ACHN (cell line): ENCODE measurements at regions not wholly inside any gene's neighbourhood (a gene's known extent, or its start where the extent isn't known, plus 50 kb on each side); places are given as distances from the start of the nearest gene placed in this dataset.
"Not testable (repeated sequence)": the region's sequence is repeated elsewhere in the genome, so short reads cannot be mapped to it uniquely, and the experiment has no call there.

Experiments used
- DNase-seq: peaks from one replicate; pipeline ENCODE4 v3.0.0-alpha.2; 2015
- in situ Hi-C: cut with HindIII; loops from 2 replicates; pipeline ENCODE4 v1.10.0; 2017; ENCODE audit warnings: low sequenced_read_pairs, low pct_ligation_motif_present, low pct_unique_long_range_greater_than_20kb

GRCh38 chr7:6934981-6935380 is 108.9 kb upstream of the CCZ1B start:
- in situ Hi-C loops, result no loop called here
- DNase-seq, result no peak

- in situ Hi-C loops, result not testable (repeated sequence)
These were observed 110.6 kb upstream of the CCZ1B start for GRCh38 chr7:6936626-6937025.

DNA sequence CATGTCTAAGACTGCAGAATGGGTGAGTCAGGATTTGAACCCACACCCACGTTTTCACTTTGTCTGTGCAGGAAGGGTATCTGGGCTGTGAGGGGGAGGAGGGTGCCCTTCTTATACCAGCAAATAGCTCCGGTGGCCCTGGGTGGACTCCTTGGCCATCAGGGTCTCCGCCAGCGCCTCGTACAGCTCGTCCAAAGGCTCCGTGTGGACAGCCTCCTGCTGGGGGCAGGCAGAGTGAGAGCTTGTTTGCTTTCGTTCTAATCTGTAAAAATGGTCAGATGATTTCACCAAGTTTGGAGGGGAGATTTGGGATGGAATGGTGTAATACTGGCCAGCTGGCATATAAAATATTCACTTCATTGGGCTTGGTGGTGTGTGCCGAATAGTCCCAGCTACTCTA is 111.7 kb upstream of the CCZ1B start:
- in situ Hi-C loops, DNase-seq: not testable (repeated sequence)

More at GRCh38 chr7:6936626-6937025, 110.6 kb upstream of the CCZ1B start:
- DNase-seq, result not testable (repeated sequence)

GRCh38 chr7:6938284-6938683 is 112.2 kb upstream of the CCZ1B start:
- in situ Hi-C loops, result not testable (repeated sequence)

GRCh38 chr7:6939126-6939525 is 113.1 kb upstream of the CCZ1B start:
- in situ Hi-C loops, DNase-seq: not testable (repeated sequence)

More at GRCh38 chr7:6938284-6938683, 112.2 kb upstream of the CCZ1B start:
- peak; percentile 8 for DNase-seq

DNA sequence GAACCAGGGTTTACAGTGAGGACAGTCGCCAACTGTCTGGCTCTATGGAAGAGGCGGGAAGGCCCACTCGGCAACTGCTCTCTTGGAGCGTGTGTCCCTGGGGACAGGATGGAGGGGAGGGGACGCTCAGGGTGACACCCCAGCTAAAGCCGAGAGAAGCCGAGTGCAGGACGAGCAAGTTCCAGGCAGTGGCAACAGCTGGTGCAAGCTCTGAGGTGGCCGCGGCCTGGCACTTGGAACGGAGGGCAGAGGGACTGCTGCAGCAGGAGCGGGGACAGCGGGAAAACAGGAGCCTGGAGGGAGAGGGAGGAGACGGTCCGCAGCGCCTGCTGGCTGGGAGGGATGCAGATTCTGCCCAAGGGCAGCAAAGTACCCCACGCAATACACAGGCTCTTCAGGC is 113.8 kb upstream of the CCZ1B start:
- in situ Hi-C loops, DNase-seq: not testable (repeated sequence)

DNA sequence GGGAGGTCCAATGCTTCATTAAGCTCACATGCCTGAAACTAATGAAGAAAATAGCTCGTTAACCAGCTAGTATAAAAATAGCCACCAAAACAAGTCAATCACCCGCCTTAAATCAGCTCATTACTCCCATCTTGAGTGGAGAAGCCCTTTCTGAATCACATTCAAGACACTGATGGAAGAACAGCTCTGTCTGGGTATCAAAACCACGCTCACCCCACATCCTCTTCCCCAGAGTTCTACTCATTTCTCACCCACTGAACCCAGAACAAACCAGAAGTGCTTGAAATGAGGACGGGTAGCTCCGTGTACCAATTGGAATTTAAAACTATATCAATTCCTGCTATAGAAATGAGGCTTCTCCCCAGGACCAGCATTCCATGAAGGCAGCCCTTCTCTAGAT is 120.8 kb upstream of the CCZ1B start:
- DNase-seq, in situ Hi-C loops: not testable (repeated sequence)

- in situ Hi-C loops, DNase-seq: not testable (repeated sequence)
These were observed 124.2 kb upstream of the CCZ1B start for GRCh38 chr7:6950231-6950630.

GRCh38 chr7:6951553-6951952 is 125.5 kb upstream of the CCZ1B start:
- in situ Hi-C loops, DNase-seq: not testable (repeated sequence)

GRCh38 chr7:6953138-6953797 is 127.2 kb upstream of the CCZ1B start:
- DNase-seq, in situ Hi-C loops: not testable (repeated sequence)

DNA sequence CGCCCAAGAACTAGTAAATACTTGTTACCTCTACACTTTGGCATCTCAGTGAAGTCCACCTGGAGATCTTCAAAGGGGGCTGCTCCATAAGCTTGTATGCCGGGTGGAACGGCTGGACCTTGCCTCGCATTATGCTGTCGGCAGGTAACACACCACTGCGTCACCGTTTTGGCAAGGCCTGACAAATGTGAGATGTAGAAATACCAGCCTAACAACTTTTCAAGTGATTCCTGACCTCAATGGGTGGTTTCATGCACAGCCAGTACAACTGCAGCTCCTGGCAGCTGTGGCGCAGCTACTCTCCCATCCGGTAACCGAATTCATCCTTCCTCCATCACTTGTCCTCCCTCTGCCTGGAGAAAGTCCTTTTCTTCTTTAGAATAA is 127.7 kb upstream of the CCZ1B start:
- in situ Hi-C loops, DNase-seq: not testable (repeated sequence)

GRCh38 chr7:6955385-6955784 is 129.3 kb upstream of the CCZ1B start:
- in situ Hi-C loops, DNase-seq: not testable (repeated sequence)

DNA sequence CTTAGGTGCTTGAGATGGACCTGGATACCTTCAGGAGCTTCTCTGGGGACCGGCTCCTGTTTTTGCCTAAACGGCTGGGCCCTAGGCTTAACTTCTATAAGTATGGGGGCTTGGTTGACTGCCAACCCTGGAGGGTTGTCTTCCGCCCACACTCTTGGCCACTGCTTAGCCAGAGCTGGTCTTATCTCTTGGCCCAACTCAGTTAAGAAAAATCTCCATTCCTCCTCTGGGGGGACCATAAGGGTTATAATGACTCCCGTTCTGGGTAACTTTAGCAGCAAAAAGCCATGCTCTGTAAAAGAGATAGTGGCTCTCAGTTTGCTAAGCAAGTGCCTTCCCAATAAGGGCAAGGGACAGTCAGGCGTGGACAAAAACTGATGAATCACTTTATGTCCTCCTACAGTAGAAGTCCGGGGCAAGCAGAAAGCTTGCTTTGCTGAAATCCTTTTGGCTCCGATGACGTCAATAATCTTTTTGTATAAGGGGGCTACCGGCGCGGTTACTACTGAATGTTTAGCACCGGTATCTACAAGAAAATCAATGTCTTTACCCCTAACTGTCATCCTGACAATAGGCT is 130.0 kb upstream of the CCZ1B start:
- DNase-seq, in situ Hi-C loops: not testable (repeated sequence)

GRCh38 chr7:6958371-6958770 is 132.3 kb upstream of the CCZ1B start:
- in situ Hi-C loops, result not testable (repeated sequence)

DNA sequence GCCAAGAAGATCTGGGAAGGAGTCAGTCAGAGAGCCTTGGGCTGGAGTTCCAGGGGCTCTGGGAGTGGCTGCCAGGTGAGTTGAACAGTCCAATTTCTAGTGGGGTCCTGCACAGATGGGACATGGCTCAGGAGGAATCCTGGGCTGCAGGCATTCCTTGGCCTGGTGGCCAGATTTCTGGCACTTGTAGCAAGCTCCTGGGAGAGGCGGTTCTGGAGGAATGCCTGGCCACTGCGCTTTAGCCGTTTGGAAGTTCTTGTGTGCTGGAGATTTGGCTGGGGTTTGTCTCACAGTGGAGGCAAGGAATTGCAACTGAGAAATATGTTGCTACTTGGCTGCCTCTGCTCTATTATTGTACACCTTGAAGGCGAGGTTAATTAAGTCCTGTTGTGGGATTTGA is 133.9 kb upstream of the CCZ1B start:
- in situ Hi-C loops, result not testable (repeated sequence)

More at GRCh38 chr7:6958371-6958770, 132.3 kb upstream of the CCZ1B start:
- DNase-seq, result not testable (repeated sequence)

DNA sequence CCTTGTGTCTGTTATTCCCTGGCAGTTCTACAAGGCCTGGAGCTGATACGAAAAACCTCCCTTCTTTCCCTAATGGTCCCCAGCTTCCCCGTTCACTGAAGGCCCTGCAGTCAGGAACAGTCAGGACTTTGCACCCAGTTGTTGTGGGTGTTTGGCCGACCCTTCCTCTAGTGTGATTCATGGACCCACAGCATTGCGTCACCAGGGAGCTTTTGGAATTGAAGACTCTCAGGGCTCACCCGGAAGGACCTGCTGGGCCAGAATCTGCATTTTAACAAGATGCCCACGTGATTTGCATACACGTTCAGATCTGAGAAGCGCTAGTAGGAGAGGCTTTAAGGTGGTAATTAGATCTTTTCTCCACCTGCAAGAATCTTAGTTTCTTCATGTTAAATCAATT is 136.8 kb upstream of the CCZ1B start:
- DNase-seq, in situ Hi-C loops: not testable (repeated sequence)

More for the DNA sequence above, 133.9 kb upstream of the CCZ1B start:
- DNase-seq, result not testable (repeated sequence)

GRCh38 chr7:6965051-6965450 is 139.0 kb upstream of the CCZ1B start:
- DNase-seq, result peak; percentile 55
- in situ Hi-C loops, result not testable (repeated sequence)

- DNase-seq, in situ Hi-C loops: not testable (repeated sequence)
These were observed 144.1 kb upstream of the CCZ1B start for GRCh38 chr7:6970180-6970579.

DNA sequence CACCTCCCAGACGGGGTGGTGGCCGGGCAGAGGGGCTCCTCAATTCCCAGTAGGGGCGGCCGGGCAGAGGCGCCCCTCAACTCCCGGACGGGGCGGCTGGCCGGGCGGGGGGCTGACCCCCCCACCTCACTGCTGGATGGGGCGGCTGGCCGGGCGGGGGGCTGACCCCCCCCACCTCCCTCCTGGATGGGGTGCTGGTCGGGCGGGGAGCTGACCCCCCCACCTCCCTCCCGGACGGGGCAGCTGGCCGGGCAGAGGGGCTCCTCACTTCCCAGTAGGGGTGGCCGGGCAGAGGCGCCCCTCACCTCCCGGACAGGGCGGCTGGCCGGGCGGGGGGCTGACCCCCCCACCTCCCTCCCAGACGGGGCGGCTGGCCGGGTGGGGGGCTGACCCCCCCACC is 148.8 kb upstream of the CCZ1B start:
- in situ Hi-C loops, DNase-seq: not testable (repeated sequence)

DNA sequence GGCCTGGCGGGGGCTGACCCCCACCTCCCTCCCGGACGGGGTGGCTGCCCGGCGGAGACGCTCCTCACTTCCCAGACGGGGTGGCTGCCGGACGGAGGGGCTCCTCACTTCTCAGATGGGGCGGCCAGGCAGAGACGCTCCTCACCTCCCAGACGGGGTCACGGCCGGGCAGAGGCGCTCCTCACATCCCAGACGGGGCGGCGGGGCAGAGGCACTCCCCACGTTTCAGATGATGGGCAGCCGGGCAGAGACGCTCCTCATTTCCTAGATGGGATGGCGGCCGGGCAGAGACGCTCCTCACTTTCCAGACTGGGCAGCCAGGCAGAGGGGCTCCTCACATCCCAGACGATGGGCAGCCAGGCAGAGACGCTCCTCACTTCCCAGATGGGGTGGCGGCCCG is 149.3 kb upstream of the CCZ1B start:
- in situ Hi-C loops, DNase-seq: not testable (repeated sequence)
